H9 (cell line): ENCODE measurements at regions not wholly inside any gene's neighbourhood (a gene's known extent, or its start where the extent isn't known, plus 50 kb on each side); places are given as distances from the start of the nearest gene placed in this dataset.

Experiments used
- DNase-seq: peaks from one replicate; pipeline ENCODE4 v3.0.0-alpha.2; 2017
- H2AFZ ChIP-seq: one replicate; pipeline ENCODE4 v1.6.1; 2013; ENCODE audit warnings: mild to moderate bottlenecking, low read length, control low read depth, moderate library complexity
- H2AK5ac ChIP-seq: 2 replicates; pipeline ENCODE4 v1.6.1; 2013; ENCODE audit warnings: low read length, control low read depth, mixed read lengths; ENCODE audit not compliant: insufficient read length
- H2BK120ac ChIP-seq: one replicate; pipeline ENCODE4 v1.6.1; 2013; ENCODE audit warnings: low read depth, mild to moderate bottlenecking, low read length, control low read depth, inconsistent platforms; ENCODE audit not compliant: poor library complexity, severe bottlenecking
- H2BK12ac ChIP-seq: 2 replicates; pipeline ENCODE4 v1.6.1; 2013; ENCODE audit warnings: low read length, control low read depth, mixed read lengths, low read depth; ENCODE audit not compliant: insufficient read length
- H2BK15ac ChIP-seq: 2 replicates; pipeline ENCODE4 v1.6.1; 2013; ENCODE audit warnings: low read depth, low read length, control low read depth
- H2BK20ac ChIP-seq: one replicate; pipeline ENCODE4 v1.6.1; 2013; ENCODE audit warnings: low read depth, mild to moderate bottlenecking, low read length, control low read depth, inconsistent platforms; ENCODE audit not compliant: poor library complexity, severe bottlenecking
- H2BK5ac ChIP-seq: 2 replicates; pipeline ENCODE4 v1.6.1; 2013; ENCODE audit warnings: low read length, control low read depth, mixed read lengths; ENCODE audit not compliant: insufficient read length
- H3K14ac ChIP-seq: 2 replicates; pipeline ENCODE4 v1.6.1; 2013; ENCODE audit warnings: low read length, control low read depth; ENCODE audit not compliant: insufficient read depth
- H3K18ac ChIP-seq: 2 replicates; pipeline ENCODE4 v1.6.1; 2013; ENCODE audit warnings: low read depth, mild to moderate bottlenecking, mixed read lengths, low read length, control low read depth; ENCODE audit not compliant: insufficient read length
- H3K23ac ChIP-seq: 2 replicates; pipeline ENCODE4 v1.6.1; 2013; ENCODE audit warnings: low read length, control low read depth, mixed read lengths, low read depth; ENCODE audit not compliant: insufficient read length
- H3K23me2 ChIP-seq: 2 replicates; pipeline ENCODE4 v1.6.1; 2013; ENCODE audit warnings: low read depth, mild to moderate bottlenecking, mixed read lengths, low read length, control low read depth; ENCODE audit not compliant: insufficient read length, poor library complexity, severe bottlenecking
- H3K27ac ChIP-seq: 2 replicates; pipeline ENCODE4 v1.5.1; 2013; ENCODE audit warnings: low read length, control low read depth, mixed read lengths, low read depth; ENCODE audit not compliant: insufficient read length
- H3K27me3 ChIP-seq: 2 replicates; pipeline ENCODE4 v1.6.1; 2013; ENCODE audit warnings: low read length, control low read depth, inconsistent platforms; ENCODE audit not compliant: insufficient read depth
- H3K4ac ChIP-seq: 2 replicates; pipeline ENCODE4 v1.6.1; 2013; ENCODE audit warnings: low read depth, mild to moderate bottlenecking, control low read depth, inconsistent platforms, low read length, moderate library complexity
- H3K4me1 ChIP-seq: 2 replicates; pipeline ENCODE4 v1.6.1; 2013; ENCODE audit warnings: low read length, control low read depth, inconsistent platforms; ENCODE audit not compliant: insufficient read depth
- H3K4me2 ChIP-seq: 2 replicates; pipeline ENCODE4 v1.6.1; 2013; ENCODE audit warnings: low read length, control low read depth, mixed read lengths; ENCODE audit not compliant: insufficient read length, insufficient read depth
- H3K56ac ChIP-seq: 2 replicates; pipeline ENCODE4 v1.6.1; 2013; ENCODE audit warnings: low read depth, mild to moderate bottlenecking, mixed read lengths, low read length, control low read depth; ENCODE audit not compliant: insufficient read length
- H3K79me1 ChIP-seq: 2 replicates; pipeline ENCODE4 v1.6.1; 2013; ENCODE audit warnings: low read depth, mild to moderate bottlenecking, moderate library complexity, low read length, control low read depth, inconsistent platforms; ENCODE audit not compliant: insufficient read depth, poor library complexity, severe bottlenecking
- H3K79me2 ChIP-seq: 2 replicates; pipeline ENCODE4 v1.6.1; 2013; ENCODE audit warnings: low read length, control low read depth, inconsistent platforms; ENCODE audit not compliant: insufficient read depth
- H3K9ac ChIP-seq: 2 replicates; pipeline ENCODE4 v1.6.1; 2013; ENCODE audit warnings: low read length, control low read depth, mixed read lengths; ENCODE audit not compliant: insufficient read length; ENCODE audit errors: extremely low read depth
- H3K9me3 ChIP-seq: one replicate; pipeline ENCODE4 v1.6.1; 2013; ENCODE audit warnings: low read depth, low read length, inconsistent platforms; ENCODE audit not compliant: control insufficient read depth
- H3T11ph ChIP-seq: one replicate; pipeline ENCODE4 v1.6.1; 2013; ENCODE audit warnings: mild to moderate bottlenecking, low read length, control low read depth, inconsistent platforms
- H4K20me1 ChIP-seq: one replicate; pipeline ENCODE4 v1.6.1; 2013; ENCODE audit not compliant: control insufficient read depth, insufficient read length, insufficient read depth
- H4K5ac ChIP-seq: 2 replicates; pipeline ENCODE4 v1.6.1; 2013; ENCODE audit warnings: low read depth, mild to moderate bottlenecking, mixed read lengths, low read length, control low read depth; ENCODE audit not compliant: insufficient read length
- H4K8ac ChIP-seq: replicated peaks from 2 replicates; pipeline ENCODE4 v1.6.1; 2013; ENCODE audit warnings: low read length, control low read depth, mixed read lengths, low read depth; ENCODE audit not compliant: insufficient read length
- H4K91ac ChIP-seq: 2 replicates; pipeline ENCODE4 v1.6.1; 2013; ENCODE audit warnings: low read depth, mild to moderate bottlenecking, moderate library complexity, mixed read lengths, low read length, control low read depth; ENCODE audit not compliant: insufficient read length
- H3K27ac Mint-ChIP-seq, 3 experiments: 2 replicates in 2 of 3; 3 replicates in 1 of 3; pipeline ENCODE4 v1.8.0; 2020 to 2021; ENCODE audit warnings: mixed read lengths in 3 of 3, mild to moderate bottlenecking in 1 of 3, moderate library complexity in 1 of 3
- H3K27me3 Mint-ChIP-seq: 2 replicates; pipeline ENCODE4 v1.8.0; 2021; ENCODE audit warnings: low read depth, mild to moderate bottlenecking, moderate library complexity, mixed read lengths
- H3K36me3 Mint-ChIP-seq, 3 experiments: 2 replicates in 2 of 3; 3 replicates in 1 of 3; pipeline ENCODE4 v1.8.0; 2020 to 2021; ENCODE audit warnings: low read depth in 3 of 3, mixed read lengths in 3 of 3; ENCODE audit not compliant: insufficient read depth in 1 of 3
- H3K4me1 Mint-ChIP-seq, 2 experiments: 2 replicates each; pipeline ENCODE4 v1.8.0; 2020; ENCODE audit warnings: mixed read lengths in 2 of 2
- H3K4me3 Mint-ChIP-seq, 2 experiments: 2 replicates in 1 of 2; 3 replicates in 1 of 2; pipeline ENCODE4 v1.8.0; 2020 to 2021; ENCODE audit warnings: mild to moderate bottlenecking in 2 of 2, mixed read lengths in 2 of 2, moderate library complexity in 1 of 2
- H3K9me3 Mint-ChIP-seq, 2 experiments: 2 replicates in 1 of 2; 3 replicates in 1 of 2; pipeline ENCODE4 v1.8.0; 2020; ENCODE audit warnings: mild to moderate bottlenecking in 2 of 2, mixed read lengths in 2 of 2, moderate library complexity in 1 of 2
- WGBS: extraction: QIAGEN DNeasy Blood & Tissue Kit; methylation state at CpG from one replicate; pipeline ENCODE4 v1.1.7; 2013; ENCODE audit warnings: missing lambda C conversion rate, low lambda C conversion rate, mixed read lengths; ENCODE audit not compliant: insufficient read length; ENCODE audit errors: extremely low coverage; 5-methylcytosine and 5-hydroxymethylcytosine counted together
- TF ChIP-seq, protein P1 (sequence below): fragments of 200-600 bp; sonication (generic); conservative IDR thresholded peaks from 3 replicates; pipeline ENCODE4 v1.8.0; 2021; ENCODE audit warnings: antibody characterized with exemption, mild to moderate bottlenecking

DNA sequence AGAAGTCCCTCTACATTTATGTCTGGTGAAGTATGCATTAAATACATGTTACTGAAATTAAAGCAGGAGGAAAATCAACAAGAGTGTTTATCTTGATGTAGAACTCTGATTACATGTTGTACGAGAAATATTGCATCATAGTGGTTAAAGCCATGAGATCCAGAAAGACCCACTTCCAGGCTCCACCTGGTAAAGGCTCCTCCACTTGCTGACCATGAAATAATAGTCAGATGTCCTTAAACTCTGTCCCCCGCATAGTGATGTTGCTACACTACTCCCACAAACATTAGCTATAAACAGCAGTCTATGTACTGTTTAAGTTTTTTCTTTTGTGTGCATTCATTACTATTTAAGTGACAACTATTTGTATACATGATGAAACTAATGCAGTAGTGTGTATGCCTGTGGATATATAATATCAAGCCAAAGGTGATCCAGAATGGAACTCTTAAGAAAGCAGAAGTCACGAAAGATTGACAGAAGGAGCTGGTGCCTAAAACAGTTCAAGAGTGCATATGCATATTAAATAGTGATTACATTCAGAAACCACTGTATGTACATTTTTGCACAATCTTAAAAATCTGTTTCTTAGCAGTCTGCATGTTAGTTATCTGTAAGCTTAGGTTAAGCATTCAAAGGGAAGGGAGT, 264.4 kb upstream of the KCNMB2 start:
- no peak overlapping the region for H3K27ac Mint-ChIP-seq
- Histone ChIP-seq H2AFZ (no peak overlapping the region), H3K79me2 (no peaks in the 10 kb centered on the region), H4K20me1 (no peaks in the 10 kb centered on the region), H3K79me1 (no peaks in the 10 kb centered on the region), H2BK20ac (no peak overlapping the region), H2AK5ac (no peak overlapping the region), H3K27me3 (no peaks in the 10 kb centered on the region), H3K18ac (no peak overlapping the region), H4K91ac (no peak overlapping the region), H3K56ac (no peak overlapping the region), H3K14ac (no peak overlapping the region), H2BK12ac (no peak overlapping the region), H3K4me2 (no peak overlapping the region), H3K4me1 (no peaks in the 10 kb centered on the region), H2BK15ac (no peak overlapping the region), H3K27ac (no peak overlapping the region), H4K8ac (no peak overlapping the region), H2BK120ac (no peak overlapping the region), H3K23me2 (no peaks in the 10 kb centered on the region), H3K9ac (no peak overlapping the region), H2BK5ac (no peak overlapping the region), H3K4ac (no peak overlapping the region), H3K9me3 (no peaks in the 10 kb centered on the region), H3T11ph (no peak overlapping the region), H3K23ac (no peak overlapping the region), H4K5ac (no peak overlapping the region)
- WGBS, result no CpG with 5 or more reads among the region's 3 CpGs
- TF ChIP-seq, protein P1, sequence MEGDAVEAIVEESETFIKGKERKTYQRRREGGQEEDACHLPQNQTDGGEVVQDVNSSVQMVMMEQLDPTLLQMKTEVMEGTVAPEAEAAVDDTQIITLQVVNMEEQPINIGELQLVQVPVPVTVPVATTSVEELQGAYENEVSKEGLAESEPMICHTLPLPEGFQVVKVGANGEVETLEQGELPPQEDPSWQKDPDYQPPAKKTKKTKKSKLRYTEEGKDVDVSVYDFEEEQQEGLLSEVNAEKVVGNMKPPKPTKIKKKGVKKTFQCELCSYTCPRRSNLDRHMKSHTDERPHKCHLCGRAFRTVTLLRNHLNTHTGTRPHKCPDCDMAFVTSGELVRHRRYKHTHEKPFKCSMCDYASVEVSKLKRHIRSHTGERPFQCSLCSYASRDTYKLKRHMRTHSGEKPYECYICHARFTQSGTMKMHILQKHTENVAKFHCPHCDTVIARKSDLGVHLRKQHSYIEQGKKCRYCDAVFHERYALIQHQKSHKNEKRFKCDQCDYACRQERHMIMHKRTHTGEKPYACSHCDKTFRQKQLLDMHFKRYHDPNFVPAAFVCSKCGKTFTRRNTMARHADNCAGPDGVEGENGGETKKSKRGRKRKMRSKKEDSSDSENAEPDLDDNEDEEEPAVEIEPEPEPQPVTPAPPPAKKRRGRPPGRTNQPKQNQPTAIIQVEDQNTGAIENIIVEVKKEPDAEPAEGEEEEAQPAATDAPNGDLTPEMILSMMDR, result no peak
- H3K4me1 Mint-ChIP-seq, result peaks cover 6 to 10% of the 10 kb centered on the region in 2 experiments
- no peaks in the 10 kb centered on the region for H3K9me3 Mint-ChIP-seq
- DNase-seq, result no peak
- no peaks in the 10 kb centered on the region for H3K36me3 Mint-ChIP-seq
- H3K27me3 Mint-ChIP-seq, result no peaks in the 10 kb centered on the region
- H3K4me3 Mint-ChIP-seq, result no peak overlapping the region
